GM18907 (cell line): ENCODE measurements at regions not wholly inside any gene's neighbourhood (a gene's known extent, or its start where the extent isn't known, plus 50 kb on each side); places are given as distances from the start of the nearest gene placed in this dataset.

Experiments
- ATAC-seq: cut with Tn5 transposase; IDR thresholded peaks from one replicate; pipeline ENCODE4 v1.9.1; 2021; ENCODE audit warnings: mild to moderate bottlenecking, moderate library complexity; ENCODE audit not compliant: unreplicated experiment

- ATAC-seq, result no peak
These were observed 607.3 kb downstream of the NCAM2 start for GRCh38 chr21:21605521-21605920.

GRCh38 chr21:21606041-21606440 is 607.8 kb downstream of the NCAM2 start:
- ATAC-seq, result no peak

DNA sequence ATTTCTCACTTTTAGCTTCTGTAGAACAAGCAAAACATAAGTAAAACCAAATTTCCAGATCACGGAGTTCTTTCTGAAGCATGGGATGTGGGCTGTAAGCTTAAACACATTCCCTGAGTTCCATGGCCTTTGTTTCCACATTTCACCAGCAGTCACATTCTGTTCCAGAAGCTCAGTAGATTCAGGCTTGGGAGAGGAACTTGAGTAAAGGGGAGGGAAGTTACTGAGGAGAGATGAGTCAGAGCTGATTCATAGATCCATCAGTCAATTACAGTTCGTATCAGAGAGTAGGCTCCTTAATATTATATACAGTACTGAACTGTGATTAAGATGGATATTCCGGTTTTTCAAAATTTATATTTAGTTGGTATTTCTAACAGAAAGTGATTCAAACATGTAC is 614.3 kb downstream of the NCAM2 start:
- no peak for ATAC-seq

- ATAC-seq, result no peak
These were observed 616.8 kb downstream of the NCAM2 start for GRCh38 chr21:21614966-21615365.

- ATAC-seq, result no peak
These were observed 624.4 kb downstream of the NCAM2 start for GRCh38 chr21:21622460-21623234.

DNA sequence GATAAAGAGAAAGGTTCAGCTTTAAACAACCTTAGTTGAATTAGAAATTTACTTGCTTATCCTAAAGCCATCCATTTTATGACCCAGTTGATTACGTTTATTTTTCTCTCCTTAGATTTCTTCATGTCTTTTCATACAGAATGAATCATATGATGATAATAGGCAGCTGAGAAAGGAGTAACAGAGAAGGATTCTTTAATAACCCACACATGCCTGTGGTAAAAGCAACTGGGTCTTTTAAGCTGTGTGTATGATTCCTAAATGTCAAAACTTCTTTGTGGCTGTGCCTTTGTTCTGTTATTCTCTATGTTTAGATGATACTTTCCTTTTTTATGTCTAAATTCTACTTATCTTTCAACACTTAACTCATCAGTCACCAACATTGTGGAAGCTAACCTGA is 626.5 kb downstream of the NCAM2 start:
- no peak for ATAC-seq

GRCh38 chr21:21631961-21632360 is 633.8 kb downstream of the NCAM2 start:
- ATAC-seq, result no peak

DNA sequence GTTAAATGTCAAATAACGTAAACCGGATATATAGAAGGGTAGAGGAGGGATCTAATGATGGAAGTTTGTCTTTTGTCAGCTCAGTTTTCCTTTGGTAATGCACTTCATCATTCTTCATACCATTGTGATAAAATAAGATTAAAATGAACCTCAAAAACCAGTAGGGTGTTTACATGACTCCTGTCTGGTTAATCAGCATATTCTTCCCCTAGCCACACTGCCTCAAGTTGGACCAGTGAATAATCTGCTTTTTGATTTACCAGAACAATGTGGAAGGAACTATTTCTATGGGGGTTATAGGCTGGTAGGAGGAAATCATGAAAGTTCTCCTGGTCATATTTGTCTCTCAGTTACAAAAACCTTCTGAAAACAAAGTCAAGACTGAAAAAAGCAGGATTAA is 634.7 kb downstream of the NCAM2 start:
- no peak for ATAC-seq

GRCh38 chr21:21661741-21662140 is 663.5 kb downstream of the NCAM2 start:
- no peak for ATAC-seq

- no peak for ATAC-seq
These were observed 664.6 kb downstream of the NCAM2 start for GRCh38 chr21:21662776-21663175.

DNA sequence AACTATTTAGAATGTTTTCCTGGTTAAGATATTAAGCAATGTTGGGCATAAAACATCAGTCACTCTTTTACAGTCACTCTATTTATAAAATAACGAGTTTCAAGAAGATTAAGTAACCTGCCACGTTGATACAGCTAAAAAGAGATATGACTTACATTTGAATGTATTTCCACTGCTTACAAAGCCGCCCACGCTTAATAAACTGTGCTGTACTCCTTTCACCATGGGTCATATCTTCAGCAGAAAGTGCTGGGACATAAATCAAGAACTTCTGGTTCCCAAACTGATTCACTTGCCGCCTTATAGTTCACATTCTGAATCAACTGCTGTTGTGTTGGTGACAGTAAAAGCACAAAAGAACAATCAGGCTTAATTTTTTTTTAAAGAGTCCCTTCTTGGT is 666.7 kb downstream of the NCAM2 start:
- ATAC-seq, result no peak

DNA sequence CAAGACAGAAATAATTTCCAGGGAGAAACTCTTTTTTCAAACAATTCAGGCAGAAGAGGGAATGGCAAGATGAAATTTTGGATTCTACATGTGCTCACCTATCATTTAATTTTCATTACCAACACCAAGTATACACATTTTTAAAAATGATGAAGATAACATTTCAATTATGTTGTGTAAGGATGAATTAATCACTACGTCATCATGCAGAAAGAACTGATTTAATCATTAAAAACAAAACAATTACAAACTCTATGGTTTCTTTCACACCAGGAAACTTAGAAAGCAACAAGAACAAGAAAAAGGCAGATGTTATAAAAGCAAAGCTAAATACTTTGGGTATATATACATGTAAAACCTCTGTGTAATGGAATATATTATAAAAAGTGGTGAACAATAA is 668.5 kb downstream of the NCAM2 start:
- ATAC-seq, result no peak

DNA sequence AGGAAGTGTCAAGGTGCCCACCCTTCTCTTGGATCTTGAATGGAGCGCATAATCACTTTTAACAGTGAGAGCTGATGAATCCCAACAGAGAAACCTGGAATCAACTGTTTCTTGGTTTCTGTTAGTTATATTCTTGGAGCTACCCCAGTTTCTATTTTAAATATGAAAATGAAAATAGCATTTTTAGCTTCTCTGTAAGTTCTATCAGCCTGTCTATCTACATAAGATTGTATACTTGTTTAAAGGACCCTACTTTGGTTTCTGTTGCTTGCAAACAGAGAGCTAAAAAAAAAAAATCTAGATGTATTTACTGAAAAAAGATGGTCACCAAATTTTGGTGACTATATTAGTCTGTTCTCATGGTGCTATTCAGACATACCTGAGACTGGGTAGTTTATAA is 670.0 kb downstream of the NCAM2 start:
- no peak for ATAC-seq

DNA sequence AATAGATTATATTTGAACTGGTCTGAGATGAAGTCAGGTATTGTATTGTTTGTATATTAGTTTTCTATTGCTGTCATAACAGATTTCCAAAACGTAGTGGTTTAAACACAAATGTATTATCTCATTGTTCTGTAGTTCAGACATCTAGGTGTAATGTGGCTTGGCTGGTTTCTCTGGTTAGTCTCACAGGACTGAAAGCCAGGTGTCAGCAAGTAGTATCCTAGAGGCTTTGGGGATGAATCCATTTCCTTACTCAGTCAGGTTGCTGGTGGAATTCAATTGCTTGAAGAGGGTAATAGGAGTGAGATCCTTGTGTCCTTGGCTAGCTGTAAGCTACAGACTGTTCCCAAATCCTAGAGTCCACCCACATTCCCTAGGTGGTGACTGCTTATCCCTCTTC is 675.8 kb downstream of the NCAM2 start:
- ATAC-seq, result no peak

GRCh38 chr21:21675601-21676000 is 677.4 kb downstream of the NCAM2 start:
- ATAC-seq, result no peak

DNA sequence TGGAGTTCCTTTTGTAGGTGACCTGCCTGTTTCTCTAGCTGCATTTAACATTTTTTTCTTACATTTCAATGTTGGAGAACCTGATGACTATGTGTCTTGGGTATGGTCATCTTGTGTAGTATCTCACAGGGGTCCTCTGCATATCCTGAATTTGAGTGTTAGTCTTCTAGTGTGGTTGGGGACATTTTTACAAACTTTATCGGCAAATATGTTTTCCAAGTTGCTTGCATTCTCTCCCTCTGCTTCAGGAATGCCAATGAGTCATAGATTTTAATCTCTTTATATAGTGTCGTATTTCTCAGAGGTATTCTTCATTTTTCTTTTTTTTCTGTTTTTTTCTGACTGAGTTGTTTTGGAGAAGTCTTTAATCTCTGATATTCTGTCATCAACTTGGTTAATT is 684.0 kb downstream of the NCAM2 start:
- no peak for ATAC-seq

DNA sequence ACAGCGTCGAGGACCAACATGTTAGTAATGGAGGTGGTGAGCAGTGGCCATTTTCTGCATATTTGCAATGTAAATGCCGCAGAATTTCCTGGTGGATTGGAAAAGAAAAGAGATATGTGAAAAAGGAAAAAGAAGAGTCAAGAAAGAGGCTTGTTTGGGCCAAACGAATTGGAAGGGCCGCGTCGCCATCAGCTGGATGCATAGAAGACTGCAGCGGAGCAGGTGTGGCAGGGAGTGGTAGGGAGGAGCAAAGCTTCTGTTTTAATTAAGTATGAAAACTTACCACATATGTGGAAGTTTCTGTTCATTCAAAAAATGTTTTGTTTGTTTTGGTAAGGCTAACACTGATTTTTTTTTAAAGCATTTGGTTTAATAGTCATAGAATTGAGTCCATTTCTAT is 690.7 kb downstream of the NCAM2 start:
- ATAC-seq, result no peak

DNA sequence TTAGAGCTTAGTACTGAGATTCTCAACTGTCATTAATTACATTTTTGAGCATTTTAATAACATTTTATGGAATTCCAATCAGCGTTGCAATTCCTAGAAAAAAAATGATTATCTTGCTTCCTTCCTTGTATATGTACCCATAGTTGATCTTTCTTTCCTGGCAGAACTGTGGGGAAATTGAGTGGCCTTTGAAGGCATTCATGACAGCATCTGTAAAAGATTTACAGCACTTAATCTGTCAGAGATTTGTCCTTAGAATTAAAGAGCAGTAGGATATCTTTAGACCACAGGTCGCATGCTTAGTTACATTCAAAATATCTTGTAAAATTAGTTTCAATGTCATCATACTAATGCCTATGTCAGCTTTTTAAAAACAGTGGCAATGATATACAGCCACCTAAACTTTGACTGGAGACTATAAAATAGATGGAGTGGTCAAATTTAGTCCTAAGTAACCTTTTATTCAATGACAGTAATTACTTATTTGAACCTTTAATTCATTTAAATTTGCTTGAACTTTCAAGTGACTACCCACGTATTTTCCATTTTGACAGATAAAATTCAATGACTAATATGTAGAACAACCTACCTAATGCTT is 692.0 kb downstream of the NCAM2 start:
- ATAC-seq, result no peak

GRCh38 chr21:21712748-21713520 is 714.7 kb downstream of the NCAM2 start:
- ATAC-seq, result no peak

DNA sequence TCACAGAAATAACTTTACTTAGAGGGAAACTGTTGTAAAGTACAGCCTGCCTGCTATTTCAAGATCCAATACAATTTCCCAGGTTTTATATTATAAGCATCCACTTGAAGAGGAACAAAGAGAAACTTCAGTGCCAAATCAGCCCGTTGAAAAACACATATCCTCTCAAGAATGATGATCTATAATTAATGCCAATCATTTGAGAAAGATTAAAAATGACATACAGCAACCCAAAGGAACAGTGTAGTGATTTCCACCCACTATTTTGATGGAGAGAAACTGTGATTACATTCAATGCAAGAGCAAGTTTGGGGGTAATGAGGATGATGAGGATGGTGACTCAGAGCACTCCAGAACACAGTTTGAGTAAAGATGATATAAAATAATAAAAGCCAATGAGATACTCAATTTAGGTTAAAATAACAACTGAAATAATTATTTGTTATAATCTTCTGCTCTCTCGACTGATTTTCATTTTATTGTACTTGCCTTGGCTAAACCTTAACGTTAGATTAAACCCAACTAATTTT is 715.5 kb downstream of the NCAM2 start:
- no peak for ATAC-seq

GRCh38 chr21:21714426-21714825 is 716.2 kb downstream of the NCAM2 start:
- no peak for ATAC-seq
